NCI-H446 (cell line): ENCODE measurements at regions not wholly inside any gene's neighbourhood (a gene's known extent, or its start where the extent isn't known, plus 50 kb on each side); places are given as distances from the start of the nearest gene placed in this dataset.
A peak's percentile ranks its signal among the peaks of the same experiment; 100 is the strongest.
"Not testable (repeated sequence)": the region's sequence is repeated elsewhere in the genome, so short reads cannot be mapped to it uniquely, and the experiment has no call there.

Experiments used
- DNase-seq, 2 experiments: peaks; one replicate each; lab custom pipeline; 2025; lab: John Stamatoyannopoulos, UW

DNA sequence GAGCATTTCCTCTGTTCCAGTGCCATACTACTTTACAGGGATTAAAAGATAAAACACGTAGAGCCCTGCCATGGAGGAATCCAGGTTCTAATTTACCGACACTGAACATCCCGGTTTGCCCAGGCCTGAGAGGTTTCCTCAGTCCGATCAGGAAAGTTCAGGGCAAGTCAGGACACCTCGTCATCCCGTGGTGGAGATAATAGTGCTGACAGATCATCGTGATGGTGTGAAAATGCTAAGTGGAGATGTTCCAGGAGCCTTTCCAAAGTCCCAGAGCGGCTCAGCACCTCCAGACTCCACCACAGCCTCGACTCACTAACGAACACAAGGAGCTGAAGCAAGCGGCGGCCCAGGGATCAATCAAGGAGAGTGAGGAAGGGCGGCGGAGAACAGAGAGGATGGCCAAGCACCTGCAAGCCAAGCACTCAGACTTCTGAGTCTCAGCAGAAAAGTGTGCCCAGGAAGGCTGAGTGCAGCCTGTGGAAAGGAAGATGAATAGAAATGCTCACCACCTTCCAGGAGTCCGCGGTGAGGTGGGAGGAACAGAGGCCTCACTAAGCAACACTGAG is 103.7 kb upstream of the VWC2 start:
- DNase-seq = no peak

DNA sequence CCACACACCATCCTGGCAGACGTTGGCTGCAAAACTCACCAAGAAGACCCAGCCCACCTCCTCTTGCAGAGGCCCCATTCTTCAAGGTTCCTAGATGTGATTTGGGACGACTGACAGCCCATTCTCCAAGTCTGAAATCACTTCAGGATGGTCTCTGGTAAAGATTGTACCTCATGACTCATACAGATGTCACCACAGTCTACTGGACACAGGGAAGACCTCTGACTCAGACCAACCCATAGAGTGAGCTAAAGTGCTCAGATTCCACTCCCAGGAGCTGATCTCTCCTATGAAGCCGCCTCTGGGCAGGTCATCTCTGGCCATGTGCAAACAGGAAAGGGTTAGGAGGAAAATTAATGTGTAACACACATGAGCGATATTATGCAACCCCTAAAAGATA is 102.4 kb upstream of the VWC2 start:
- no peak for DNase-seq

DNA sequence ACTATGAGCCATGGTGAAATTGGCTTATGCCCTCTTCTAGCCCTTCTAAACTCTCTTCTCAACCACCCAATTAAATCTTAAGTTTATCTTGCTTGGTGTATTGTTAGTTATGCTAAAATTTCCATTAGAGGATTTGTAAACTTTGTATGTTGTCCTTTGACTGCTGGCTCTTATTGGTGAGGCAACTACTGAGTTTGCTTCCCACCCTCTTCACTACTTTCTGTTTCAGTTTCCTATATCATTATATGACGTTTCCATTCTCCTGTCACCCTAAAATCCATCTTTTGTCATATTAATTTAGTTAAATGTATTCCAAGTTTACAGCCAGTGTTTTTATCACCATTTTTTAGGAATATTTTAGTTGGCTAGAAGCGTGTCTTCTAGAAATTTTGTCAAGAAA is 80.9 kb upstream of the VWC2 start:
- DNase-seq = no peak

DNA sequence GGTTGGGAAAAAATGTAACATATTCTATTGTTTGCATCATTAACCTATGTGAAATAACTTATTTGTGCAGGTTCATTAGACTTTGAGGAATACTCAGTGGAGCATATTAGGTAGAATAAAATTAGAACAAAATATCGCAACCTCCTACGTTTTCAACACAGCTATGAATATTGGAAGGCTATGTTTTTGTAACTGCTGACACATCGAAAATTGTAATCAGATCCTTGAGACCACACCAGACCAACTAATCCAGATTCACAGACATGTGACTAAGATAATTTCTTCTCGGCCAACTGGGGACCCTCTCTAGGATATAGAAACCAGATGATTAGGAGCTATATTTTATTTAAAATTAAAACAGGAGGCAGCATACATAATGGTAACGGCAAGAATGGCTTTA is 77.5 kb upstream of the VWC2 start:
- no peak for DNase-seq

DNA sequence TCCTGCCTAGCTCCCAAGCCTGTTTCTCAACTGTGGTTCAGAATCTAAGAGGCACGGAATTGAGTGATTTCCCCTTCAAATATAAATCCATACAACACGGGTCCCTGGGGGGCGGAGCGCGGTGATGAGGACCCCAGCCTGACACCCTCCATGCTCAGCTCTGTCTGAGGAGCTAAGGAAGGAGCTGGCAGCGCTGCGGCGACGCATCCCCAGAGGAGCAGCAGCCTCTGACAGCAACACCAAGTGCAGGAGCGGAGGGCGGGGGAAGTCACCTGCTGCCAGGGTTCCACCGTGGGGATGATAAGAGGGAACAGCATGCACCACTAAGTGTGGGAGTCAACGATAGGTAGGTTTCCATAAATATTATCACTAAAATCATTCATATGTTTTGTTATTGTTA is 72.6 kb upstream of the VWC2 start:
- DNase-seq = no peak

DNA sequence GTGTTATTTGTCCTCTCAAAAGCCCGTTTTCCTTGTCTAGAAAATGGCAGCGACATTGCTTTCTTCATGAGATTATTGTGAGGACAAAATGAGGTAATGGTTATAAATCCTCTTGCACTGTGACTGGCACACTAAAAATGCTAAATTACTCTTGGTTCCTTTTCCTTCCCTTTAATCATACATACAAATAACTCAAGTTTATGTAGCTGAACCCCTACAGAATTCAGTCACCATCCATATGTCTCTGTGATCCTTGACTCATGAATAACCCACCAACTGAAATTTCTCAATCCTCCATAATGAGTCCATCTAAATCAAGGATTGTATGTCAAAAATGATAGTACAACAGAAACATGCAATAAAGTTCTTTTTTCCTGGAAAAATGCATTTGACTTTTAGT is 71.3 kb upstream of the VWC2 start:
- no peak for DNase-seq

DNA sequence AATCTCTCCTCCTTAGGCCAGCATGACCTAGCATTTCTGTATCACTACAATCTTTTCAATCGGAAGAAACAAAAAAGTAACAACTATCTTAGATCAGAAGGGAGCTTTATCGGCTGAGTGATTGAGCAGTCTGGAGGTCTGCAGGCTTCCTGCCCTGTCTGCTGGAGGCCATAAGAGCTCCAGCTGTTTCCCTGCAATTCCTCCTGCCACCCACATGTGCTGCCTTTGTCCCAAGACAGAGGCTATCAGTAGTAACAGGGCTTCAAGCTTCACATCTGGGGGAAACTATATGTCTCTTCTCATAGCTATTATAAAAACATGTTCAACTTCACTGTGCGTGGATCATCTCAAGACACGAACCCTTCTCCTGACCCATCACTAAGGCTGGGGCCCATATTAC is 70.1 kb upstream of the VWC2 start:
- no peak for DNase-seq

DNA sequence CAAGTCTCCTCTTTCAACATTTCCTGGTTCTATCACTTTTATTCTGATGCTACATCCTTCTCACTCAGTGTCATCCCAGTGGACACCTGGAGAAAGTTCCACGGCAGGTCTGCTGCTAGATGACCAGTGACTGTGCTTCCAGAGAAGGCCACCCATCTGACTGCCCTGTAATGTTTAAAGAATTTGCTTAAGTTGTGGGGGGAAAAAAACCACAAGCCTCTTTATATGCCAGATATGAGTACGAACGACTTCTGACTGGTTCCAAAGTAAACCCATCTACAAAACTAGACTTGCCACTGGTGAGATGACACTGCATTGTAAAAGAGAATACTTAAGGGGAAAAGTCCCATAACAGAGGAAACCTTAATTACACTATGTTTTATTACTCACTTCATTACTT is 69.6 kb upstream of the VWC2 start:
- DNase-seq = no peak

DNA sequence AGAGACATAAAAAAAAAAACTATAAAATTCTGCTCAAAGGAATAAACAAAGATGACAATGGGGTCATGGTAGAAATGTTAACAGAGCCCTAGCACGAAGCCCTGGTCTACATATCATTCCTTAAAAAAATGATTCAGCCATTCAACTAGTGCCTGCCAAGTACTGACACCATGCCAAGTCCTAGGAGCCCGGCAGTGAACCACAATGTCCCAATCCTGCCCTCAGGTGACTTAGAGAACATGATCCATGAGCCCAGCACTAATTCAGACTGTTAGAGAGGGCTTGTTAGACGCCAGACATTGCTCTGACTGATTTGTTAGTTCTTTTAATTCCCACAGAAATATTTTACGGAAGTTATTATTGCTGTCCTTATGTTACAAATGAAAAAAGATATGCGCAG is 67.3 kb upstream of the VWC2 start:
- DNase-seq = no peak

DNA sequence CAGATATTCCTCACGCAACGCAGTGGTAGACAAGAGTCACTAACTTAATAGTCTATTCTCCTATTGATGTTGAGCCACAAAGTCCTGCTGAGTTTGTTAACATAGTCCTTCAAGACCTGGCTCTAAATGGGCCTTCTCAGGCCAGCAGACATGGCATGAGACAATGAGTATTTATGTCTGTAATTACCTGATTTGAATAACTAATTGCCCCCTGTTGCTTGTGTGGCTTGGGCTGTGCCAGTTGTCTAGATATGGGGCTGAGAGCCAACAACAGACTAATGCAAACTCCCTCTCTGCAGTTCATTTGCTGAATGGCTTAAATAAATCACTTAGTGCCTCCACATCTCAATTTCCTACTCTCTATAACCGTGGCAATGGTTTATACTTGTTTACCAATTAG is 65.5 kb upstream of the VWC2 start:
- DNase-seq = peak; percentile 13 to 35

DNA sequence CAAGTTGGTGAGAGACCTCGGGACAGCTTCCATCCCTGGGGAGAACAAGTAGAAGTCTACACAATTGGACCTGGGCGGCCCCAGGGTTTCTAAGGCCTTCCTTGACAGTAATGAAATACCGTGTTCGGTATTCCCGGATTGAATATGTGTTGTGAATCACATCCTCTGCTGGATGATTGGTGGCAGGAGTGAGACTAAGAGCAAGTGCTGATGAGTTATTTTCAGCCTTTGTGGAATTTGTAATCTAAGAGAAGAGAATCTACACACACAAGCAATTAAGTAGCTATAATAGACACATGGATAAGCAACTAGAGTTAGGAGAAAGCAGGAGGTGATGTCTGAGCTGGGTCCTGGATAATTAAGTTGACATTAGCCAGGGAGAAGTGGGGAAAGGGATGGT is 64.8 kb upstream of the VWC2 start:
- no peak for DNase-seq

DNA sequence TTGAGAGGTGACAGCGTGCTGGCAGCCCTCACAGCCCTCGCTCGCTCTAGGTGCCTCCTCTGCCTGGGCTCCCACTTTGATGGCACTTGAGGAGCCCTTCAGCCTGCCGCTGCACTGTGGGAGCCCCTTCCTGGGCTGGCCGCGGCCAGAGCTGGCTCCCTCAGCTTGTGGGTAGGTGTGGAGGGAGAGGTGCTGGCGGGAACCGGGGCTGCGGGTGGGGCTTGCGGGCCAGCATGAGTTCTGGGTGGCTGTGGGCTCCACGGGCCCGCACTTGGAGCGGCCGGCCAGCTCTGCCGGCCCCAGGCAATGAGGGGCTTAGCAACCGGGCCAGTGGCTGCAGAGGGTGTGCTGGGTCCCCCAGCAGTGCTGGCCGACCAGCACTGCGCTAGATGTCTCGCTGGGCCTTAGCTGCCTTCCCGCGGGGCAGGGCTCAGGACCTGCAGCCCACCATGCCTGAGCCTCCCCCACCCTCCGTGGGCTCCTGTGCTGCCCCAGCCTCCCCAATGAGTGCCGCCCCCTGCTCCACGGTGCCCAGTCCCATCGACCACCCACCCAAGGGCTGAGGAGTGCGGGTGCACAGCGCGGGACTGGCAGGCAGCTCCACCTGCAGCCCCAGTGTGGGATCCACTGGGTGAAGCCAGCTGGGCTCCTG is 62.2 kb upstream of the VWC2 start:
- DNase-seq = not testable (repeated sequence)

DNA sequence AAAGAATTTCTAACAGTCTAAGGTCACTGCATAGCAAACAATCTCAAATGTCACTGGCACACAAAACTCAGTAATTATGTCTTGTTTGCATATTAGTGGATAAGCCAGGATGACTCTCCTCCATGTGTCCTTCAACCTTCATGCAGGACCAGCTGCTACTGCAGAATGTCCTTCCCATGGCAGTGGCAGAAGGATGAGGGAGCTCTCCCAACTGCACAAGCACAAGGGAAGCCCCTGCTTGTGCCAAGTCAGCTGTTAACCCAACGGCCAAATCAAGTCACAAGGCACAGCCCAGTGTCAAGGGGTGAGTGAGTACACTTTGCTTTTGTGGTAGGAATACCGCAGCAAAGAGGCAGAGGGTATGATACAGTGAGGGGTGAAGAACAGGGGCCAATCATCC is 59.3 kb upstream of the VWC2 start:
- peak in 1 of 2 experiments; percentile 50 for DNase-seq

DNA sequence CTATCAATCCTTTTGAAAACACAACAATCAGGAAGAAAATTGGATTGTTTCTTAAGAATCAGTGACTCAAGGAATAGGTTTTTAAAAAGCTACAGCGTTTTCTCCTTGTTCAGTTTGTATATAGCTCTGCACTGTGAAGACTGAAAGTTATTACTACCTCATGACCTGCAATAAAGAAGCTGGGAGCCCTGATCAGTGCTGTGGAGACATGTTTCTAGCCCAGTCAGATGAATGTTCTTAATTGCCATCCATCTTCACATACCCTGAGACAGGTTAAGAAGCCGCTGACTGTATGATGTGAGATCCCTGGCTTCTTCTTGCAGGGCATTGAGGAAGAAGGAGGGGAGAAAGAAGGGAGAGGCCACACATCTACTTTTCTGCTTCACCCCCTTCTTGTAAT is 58.0 kb upstream of the VWC2 start:
- DNase-seq = no peak

DNA sequence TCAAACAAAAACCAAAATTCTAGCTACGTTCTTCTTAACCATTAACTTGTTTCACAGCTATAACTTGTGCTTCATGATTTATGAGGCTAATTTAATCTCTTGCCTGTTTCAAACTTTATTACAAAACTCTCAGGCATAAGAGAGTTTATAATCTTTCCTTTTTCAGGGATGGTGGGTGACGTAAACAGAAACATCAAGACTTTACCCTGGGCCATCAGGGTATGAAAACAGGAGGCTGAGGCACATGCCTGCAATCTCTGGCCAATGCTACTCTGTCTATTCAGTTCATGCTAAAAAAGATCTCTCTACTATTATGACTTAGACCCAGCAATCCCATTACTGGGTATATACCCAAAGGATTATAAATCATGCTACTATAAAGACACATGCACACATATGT is 55.9 kb upstream of the VWC2 start:
- no peak for DNase-seq

DNA sequence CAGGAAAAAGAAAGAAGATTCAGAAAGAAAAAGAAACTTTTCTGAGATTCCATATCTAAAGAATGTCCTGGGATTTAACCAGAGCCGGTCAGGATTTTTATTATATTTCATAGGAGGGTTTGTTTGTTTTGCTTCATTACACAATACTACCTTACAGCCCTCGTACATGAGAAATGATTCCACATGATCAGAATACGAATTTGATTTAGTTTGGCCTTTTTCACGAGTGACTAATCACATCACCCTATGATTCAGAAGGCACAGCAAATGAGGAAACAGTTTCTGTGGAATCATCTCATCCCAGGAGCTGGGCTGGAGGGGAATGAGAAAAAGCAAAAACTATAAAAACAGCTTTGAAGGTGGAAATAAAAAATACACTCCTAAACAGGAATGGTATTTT is 54.7 kb upstream of the VWC2 start:
- no peak for DNase-seq

DNA sequence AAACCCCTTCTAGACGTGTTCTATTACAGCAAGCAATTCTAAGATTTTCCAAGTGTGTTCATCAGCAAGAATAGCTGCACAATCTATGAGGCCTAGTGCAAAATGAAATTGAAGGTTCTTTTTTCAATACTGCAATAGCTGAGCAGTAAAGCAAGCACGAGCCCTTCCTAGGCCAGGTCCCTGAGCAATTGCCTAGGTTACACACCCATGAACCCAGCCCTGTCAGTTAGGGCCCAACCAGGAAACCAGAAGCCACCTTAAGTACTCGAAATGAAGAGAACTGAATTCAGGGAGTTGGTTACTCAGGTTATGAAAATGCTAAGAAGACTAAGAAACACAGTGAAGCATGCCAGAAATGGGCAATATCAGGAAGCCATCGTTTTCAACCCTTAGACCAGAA is 52.0 kb upstream of the VWC2 start:
- DNase-seq = no peak
